Lower leg skin (tissue), 3 donors: ENCODE measurements at regions not wholly inside any gene's neighbourhood (a gene's known extent, or its start where the extent isn't known, plus 50 kb on each side); places are given as distances from the start of the nearest gene placed in this dataset.

ENCODE experiments used
- POLR2A ChIP-seq, 2 donors: fragments of 450-650 bp; IDR thresholded peaks; one replicate each; pipeline ENCODE4 v1.6.1; 2016 to 2017; ENCODE audit warnings: antibody characterized with exemption in 2 of 2, mild to moderate bottlenecking in 1 of 2, moderate library complexity in 1 of 2
- TF ChIP-seq, protein P1 (sequence below), 3 donors: fragments of 450-650 bp; IDR thresholded peaks; one replicate each; pipeline ENCODE4 v1.5.1; 2016; ENCODE audit warnings: antibody characterized with exemption in 3 of 3, mild to moderate bottlenecking in 3 of 3, moderate library complexity in 2 of 3

DNA sequence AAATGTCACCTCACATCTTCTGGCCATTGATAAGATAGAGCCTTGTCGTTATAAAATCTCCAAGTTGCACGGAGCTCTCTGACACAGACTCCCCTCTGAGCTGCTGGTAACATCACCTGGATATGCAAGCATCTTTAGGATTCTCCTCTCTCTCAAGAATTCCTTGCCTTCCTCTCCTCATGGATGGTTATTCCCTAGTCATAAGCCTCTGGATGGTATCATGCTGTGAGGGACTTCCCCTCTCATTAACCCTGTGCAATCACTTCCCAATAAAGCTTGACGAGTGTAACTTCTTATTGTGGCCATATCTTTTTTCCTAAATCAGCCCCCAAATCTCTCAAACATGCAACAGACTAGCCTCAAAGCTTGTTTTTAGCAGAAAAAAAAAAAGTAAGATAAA lies 1057.0 kb upstream of the SLIT2 start:
- TF ChIP-seq, protein P1, sequence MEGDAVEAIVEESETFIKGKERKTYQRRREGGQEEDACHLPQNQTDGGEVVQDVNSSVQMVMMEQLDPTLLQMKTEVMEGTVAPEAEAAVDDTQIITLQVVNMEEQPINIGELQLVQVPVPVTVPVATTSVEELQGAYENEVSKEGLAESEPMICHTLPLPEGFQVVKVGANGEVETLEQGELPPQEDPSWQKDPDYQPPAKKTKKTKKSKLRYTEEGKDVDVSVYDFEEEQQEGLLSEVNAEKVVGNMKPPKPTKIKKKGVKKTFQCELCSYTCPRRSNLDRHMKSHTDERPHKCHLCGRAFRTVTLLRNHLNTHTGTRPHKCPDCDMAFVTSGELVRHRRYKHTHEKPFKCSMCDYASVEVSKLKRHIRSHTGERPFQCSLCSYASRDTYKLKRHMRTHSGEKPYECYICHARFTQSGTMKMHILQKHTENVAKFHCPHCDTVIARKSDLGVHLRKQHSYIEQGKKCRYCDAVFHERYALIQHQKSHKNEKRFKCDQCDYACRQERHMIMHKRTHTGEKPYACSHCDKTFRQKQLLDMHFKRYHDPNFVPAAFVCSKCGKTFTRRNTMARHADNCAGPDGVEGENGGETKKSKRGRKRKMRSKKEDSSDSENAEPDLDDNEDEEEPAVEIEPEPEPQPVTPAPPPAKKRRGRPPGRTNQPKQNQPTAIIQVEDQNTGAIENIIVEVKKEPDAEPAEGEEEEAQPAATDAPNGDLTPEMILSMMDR (IDR thresholded peaks at IDR 0.05) = no peak
- TF ChIP-seq POLR2A (IDR thresholded peaks at IDR 0.05) = no peak
